ENCODE measurements at regions not wholly inside any gene's neighbourhood (a gene's known extent, or its start where the extent isn't known, plus 50 kb on each side); places are given as distances from the start of the nearest gene placed in this dataset.

GRCh38 chr10:33632432-33632831 lies 298.0 kb upstream of the NRP1 start:
- in situ Hi-C loops (cut with HindIII; ENCODE audit: low sequenced_read_pairs), result no loop called here
- no peak overlapping the region for H3K4me3 ChIP-seq (ENCODE audit: low read depth, low read length)
- no peak for DNase-seq (ENCODE audit: low read depth, low spot score)
- no peak for TF ChIP-seq CTCF (IDR thresholded peaks at IDR 0.05; ENCODE audit: low read depth, low read length)

- in situ Hi-C loops (cut with HindIII; ENCODE audit: low sequenced_read_pairs), result no loop called here
Measured at GRCh38 chr10:33631991-33632390, 297.5 kb upstream of the NRP1 start.

GRCh38 chr10:33630761-33631160 lies 296.3 kb upstream of the NRP1 start:
- in situ Hi-C loops (cut with HindIII; ENCODE audit: low sequenced_read_pairs), result no loop called here
- DNase-seq (ENCODE audit: low read depth, low spot score), result no peak
- H3K4me3 ChIP-seq (ENCODE audit: low read depth, low read length), result no peak overlapping the region
- no peak for TF ChIP-seq CTCF (IDR thresholded peaks at IDR 0.05; ENCODE audit: low read depth, low read length)

More at GRCh38 chr10:33631991-33632390, 297.5 kb upstream of the NRP1 start:
- no peak for TF ChIP-seq CTCF (IDR thresholded peaks at IDR 0.05; ENCODE audit: low read depth, low read length)
- H3K4me3 ChIP-seq (ENCODE audit: low read depth, low read length), result no peak overlapping the region
- DNase-seq (ENCODE audit: low read depth, low spot score), result no peak

GRCh38 chr10:33627611-33628010 lies 293.1 kb upstream of the NRP1 start:
- no peak overlapping the region for H3K4me3 ChIP-seq (ENCODE audit: low read depth, low read length)
- no peak for DNase-seq (ENCODE audit: low read depth, low spot score)
- in situ Hi-C loops (cut with HindIII; ENCODE audit: low sequenced_read_pairs), result no loop called here
- TF ChIP-seq CTCF (IDR thresholded peaks at IDR 0.05; ENCODE audit: low read depth, low read length), result no peak

GRCh38 chr10:33626798-33627466 lies 292.5 kb upstream of the NRP1 start:
- no peak for TF ChIP-seq CTCF (IDR thresholded peaks at IDR 0.05; ENCODE audit: low read depth, low read length)
- no peak for DNase-seq (ENCODE audit: low read depth, low spot score)
- H3K4me3 ChIP-seq (ENCODE audit: low read depth, low read length), result no peak overlapping the region
- in situ Hi-C loops (cut with HindIII; ENCODE audit: low sequenced_read_pairs), result no loop called here

- H3K4me3 ChIP-seq (ENCODE audit: low read depth, low read length), result no peak overlapping the region
- DNase-seq (ENCODE audit: low read depth, low spot score), result no peak
- in situ Hi-C loops (cut with HindIII; ENCODE audit: low sequenced_read_pairs), result no loop called here
- no peak for TF ChIP-seq CTCF (IDR thresholded peaks at IDR 0.05; ENCODE audit: low read depth, low read length)
Measured at GRCh38 chr10:33623669-33624068, 289.2 kb upstream of the NRP1 start.

All from astrocyte of the spinal cord (primary cell).